Endodermal cell (in vitro differentiated cells): ENCODE measurements at regions not wholly inside any gene's neighbourhood (a gene's known extent, or its start where the extent isn't known, plus 50 kb on each side); places are given as distances from the start of the nearest gene placed in this dataset.
A peak's percentile ranks its signal among the peaks of the same experiment; 100 is the strongest.
"Not testable (repeated sequence)": the region's sequence is repeated elsewhere in the genome, so short reads cannot be mapped to it uniquely, and the experiment has no call there.

Source experiments
- DNase-seq: peaks from one replicate; pipeline ENCODE4 v3.0.0-alpha.2; 2017
- H3K27ac ChIP-seq: 2 replicates; pipeline ENCODE4 v1.5.1; 2013; ENCODE audit warnings: mild to moderate bottlenecking, low read depth, low read length, moderate library complexity
- H3K27me3 ChIP-seq: 2 replicates; pipeline ENCODE4 v1.6.1; 2013; ENCODE audit warnings: mild to moderate bottlenecking, low read length, moderate library complexity; ENCODE audit not compliant: insufficient read depth, control insufficient read depth, poor library complexity, severe bottlenecking
- H3K36me3 ChIP-seq: 2 replicates; pipeline ENCODE4 v1.7.0; 2013; ENCODE audit warnings: mild to moderate bottlenecking, low read length, moderate library complexity; ENCODE audit not compliant: control insufficient read depth, insufficient read depth
- H3K4me1 ChIP-seq: one replicate; pipeline ENCODE4 v1.7.0; 2013; ENCODE audit warnings: low read length; ENCODE audit not compliant: control insufficient read depth, insufficient read depth
- H3K4me3 ChIP-seq: 2 replicates; pipeline ENCODE4 v1.5.1; 2013; ENCODE audit warnings: mild to moderate bottlenecking, low read length, moderate library complexity
- H3K9ac ChIP-seq: 2 replicates; pipeline ENCODE4 v1.6.1; 2013; ENCODE audit warnings: mild to moderate bottlenecking, low read length, moderate library complexity; ENCODE audit not compliant: poor library complexity, severe bottlenecking; ENCODE audit errors: extremely low read depth
- H3K9me3 ChIP-seq: 2 replicates; pipeline ENCODE4 v1.6.1; 2013; ENCODE audit warnings: mild to moderate bottlenecking, low read length, moderate library complexity; ENCODE audit not compliant: control insufficient read depth
- H3K27ac Mint-ChIP-seq: 2 replicates; pipeline ENCODE4 v1.8.0; 2020; ENCODE audit warnings: mixed read lengths
- H3K27me3 Mint-ChIP-seq: 2 replicates; pipeline ENCODE4 v1.8.0; 2021; ENCODE audit warnings: mild to moderate bottlenecking, mixed read lengths; ENCODE audit not compliant: insufficient read depth
- H3K36me3 Mint-ChIP-seq: 2 replicates; pipeline ENCODE4 v1.8.0; 2020; ENCODE audit warnings: low read depth, mixed read lengths
- H3K4me1 Mint-ChIP-seq: 2 replicates; pipeline ENCODE4 v1.8.0; 2020; ENCODE audit warnings: mixed read lengths
- H3K4me3 Mint-ChIP-seq: 2 replicates; pipeline ENCODE4 v1.8.0; 2020; ENCODE audit warnings: mild to moderate bottlenecking, moderate library complexity, mixed read lengths
- H3K9me3 Mint-ChIP-seq: 2 replicates; pipeline ENCODE4 v1.8.0; 2020; ENCODE audit warnings: mild to moderate bottlenecking, mixed read lengths
- WGBS, 2 experiments: methylation state at CpG; one replicate each; pipeline versions ENCODE4 v1.1.5 to v1.1.7; 2013; ENCODE audit warnings: missing lambda C conversion rate in 2 of 2, mixed read lengths in 1 of 2; ENCODE audit not compliant: insufficient coverage in 1 of 2, insufficient read length in 1 of 2; 5-methylcytosine and 5-hydroxymethylcytosine counted together
- TF ChIP-seq, protein P1 (sequence below): fragments of 200-600 bp; sonication (generic); conservative IDR thresholded peaks from 2 replicates; pipeline ENCODE4 v1.5.0; 2021; ENCODE audit warnings: antibody characterized with exemption, mild to moderate bottlenecking

DNA sequence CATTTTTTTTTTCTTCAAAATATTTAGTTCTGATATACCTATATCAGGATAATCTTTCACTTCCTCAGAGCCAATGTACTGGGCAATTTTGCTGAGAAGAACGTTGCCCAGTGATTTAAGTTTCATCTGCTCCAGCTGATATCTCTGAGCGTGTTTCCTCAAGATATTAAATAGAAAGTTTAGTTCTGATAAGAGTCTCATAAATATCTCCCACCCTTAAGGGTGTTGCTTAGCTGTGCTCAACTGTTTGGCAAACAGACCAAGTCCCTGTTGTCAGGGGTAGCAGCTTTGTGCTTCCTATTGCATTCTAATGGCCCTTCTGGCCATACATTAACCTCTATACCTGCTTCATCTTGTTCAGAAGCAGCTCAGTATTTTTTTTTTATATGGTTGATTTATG, 84.7 kb upstream of the GPR141 start:
- Histone ChIP-seq H3K36me3 (no peaks in the 10 kb centered on the region), H3K27me3 (no peaks in the 10 kb centered on the region), H3K9me3 (no peaks in the 10 kb centered on the region), H3K4me3 (no peak overlapping the region), H3K9ac (no peak overlapping the region), H3K4me1 (no peaks in the 10 kb centered on the region), H3K27ac (no peak overlapping the region)
- TF ChIP-seq, protein P1, sequence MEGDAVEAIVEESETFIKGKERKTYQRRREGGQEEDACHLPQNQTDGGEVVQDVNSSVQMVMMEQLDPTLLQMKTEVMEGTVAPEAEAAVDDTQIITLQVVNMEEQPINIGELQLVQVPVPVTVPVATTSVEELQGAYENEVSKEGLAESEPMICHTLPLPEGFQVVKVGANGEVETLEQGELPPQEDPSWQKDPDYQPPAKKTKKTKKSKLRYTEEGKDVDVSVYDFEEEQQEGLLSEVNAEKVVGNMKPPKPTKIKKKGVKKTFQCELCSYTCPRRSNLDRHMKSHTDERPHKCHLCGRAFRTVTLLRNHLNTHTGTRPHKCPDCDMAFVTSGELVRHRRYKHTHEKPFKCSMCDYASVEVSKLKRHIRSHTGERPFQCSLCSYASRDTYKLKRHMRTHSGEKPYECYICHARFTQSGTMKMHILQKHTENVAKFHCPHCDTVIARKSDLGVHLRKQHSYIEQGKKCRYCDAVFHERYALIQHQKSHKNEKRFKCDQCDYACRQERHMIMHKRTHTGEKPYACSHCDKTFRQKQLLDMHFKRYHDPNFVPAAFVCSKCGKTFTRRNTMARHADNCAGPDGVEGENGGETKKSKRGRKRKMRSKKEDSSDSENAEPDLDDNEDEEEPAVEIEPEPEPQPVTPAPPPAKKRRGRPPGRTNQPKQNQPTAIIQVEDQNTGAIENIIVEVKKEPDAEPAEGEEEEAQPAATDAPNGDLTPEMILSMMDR: no peak
- no peak overlapping the region for H3K4me3 Mint-ChIP-seq
- DNase-seq: no peak
- H3K4me1 Mint-ChIP-seq: peaks cover 6% of the 10 kb centered on the region
- peaks cover 7% of the 10 kb centered on the region for H3K9me3 Mint-ChIP-seq
- H3K27me3 Mint-ChIP-seq: peaks cover 2% of the 10 kb centered on the region
- H3K27ac Mint-ChIP-seq: no peak overlapping the region
- WGBS, 2 experiments: 90% methylated on average over 2 of the region's 2 CpGs; no CpG with 5 or more reads in 1 of the 2 experiments
- H3K36me3 Mint-ChIP-seq: peaks cover 2% of the 10 kb centered on the region

DNA sequence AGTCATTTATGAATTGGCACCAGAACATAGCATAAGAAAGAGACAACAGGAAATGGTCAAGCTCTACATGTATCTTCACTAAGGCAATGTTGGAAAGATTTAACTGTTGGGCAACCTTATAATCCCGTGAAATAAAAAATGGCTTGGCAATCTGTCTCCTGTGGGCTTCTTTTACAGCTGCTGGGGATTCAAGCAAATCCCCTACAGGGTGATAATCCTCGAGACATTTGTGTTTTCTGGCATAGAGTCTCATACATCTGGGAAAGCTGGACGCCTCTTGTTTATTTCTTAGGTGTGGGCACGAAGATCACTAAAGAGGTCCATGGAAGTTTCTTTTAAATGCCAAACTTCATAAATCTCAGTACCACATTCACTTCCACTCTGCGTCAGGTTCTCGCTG, 82.2 kb upstream of the GPR141 start:
- WGBS, 2 experiments: 88 to 90% methylated on average over 2 to 6 of the region's 6 CpGs
- H3K27me3 Mint-ChIP-seq: peaks cover 2% of the 10 kb centered on the region
- no peak overlapping the region for H3K27ac Mint-ChIP-seq
- TF ChIP-seq, protein P1: no peak
- peaks cover 4% of the 10 kb centered on the region for H3K9me3 Mint-ChIP-seq
- no peak overlapping the region for H3K4me3 ChIP-seq
- H3K36me3 Mint-ChIP-seq: peaks cover under 1% of the 10 kb centered on the region
- peaks cover 6% of the 10 kb centered on the region for H3K4me1 Mint-ChIP-seq
- no peaks in the 10 kb centered on the region for H3K4me1 ChIP-seq
- no peak overlapping the region for H3K4me3 Mint-ChIP-seq
- H3K27me3 ChIP-seq: no peaks in the 10 kb centered on the region
- H3K9ac ChIP-seq: no peak overlapping the region
- no peaks in the 10 kb centered on the region for H3K36me3 ChIP-seq
- DNase-seq: no peak
- H3K27ac ChIP-seq: no peak overlapping the region
- no peaks in the 10 kb centered on the region for H3K9me3 ChIP-seq

DNA sequence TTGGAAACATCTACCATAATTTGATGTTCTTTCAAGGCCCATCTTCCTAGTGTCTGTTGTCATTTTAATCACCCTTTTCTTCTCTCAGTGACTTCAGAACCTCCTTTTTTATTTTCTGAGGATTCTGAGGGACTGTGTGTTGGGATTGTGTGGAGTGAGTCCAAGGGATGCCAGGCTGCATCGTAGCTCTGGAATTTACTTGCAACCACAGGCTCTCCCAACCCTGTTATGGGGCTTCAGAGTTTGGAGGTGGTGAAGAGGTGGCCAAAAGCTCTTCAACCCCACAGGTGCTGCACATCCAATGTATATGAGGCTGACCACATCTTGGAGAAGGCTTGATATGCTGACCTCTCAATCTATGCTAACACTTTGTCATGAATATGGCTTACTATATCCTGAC, 79.5 kb upstream of the GPR141 start:
- no peaks in the 10 kb centered on the region for H3K9me3 Mint-ChIP-seq
- TF ChIP-seq, protein P1: no peak
- peaks cover 2% of the 10 kb centered on the region for H3K27me3 Mint-ChIP-seq
- H3K4me1 Mint-ChIP-seq: no peaks in the 10 kb centered on the region
- no peaks in the 10 kb centered on the region for H3K4me1 ChIP-seq
- no peak overlapping the region for H3K4me3 Mint-ChIP-seq
- no peaks in the 10 kb centered on the region for H3K36me3 Mint-ChIP-seq
- no peak overlapping the region for H3K4me3 ChIP-seq
- H3K27me3 ChIP-seq: no peaks in the 10 kb centered on the region
- H3K36me3 ChIP-seq: no peaks in the 10 kb centered on the region
- no peak for DNase-seq
- H3K9ac ChIP-seq: no peak overlapping the region
- H3K9me3 ChIP-seq: peaks cover 5% of the 10 kb centered on the region
- H3K27ac ChIP-seq: no peak overlapping the region
- 90 to 100% methylated on average over 1 of the region's 1 CpG for WGBS, 2 experiments
- H3K27ac Mint-ChIP-seq: no peak overlapping the region

DNA sequence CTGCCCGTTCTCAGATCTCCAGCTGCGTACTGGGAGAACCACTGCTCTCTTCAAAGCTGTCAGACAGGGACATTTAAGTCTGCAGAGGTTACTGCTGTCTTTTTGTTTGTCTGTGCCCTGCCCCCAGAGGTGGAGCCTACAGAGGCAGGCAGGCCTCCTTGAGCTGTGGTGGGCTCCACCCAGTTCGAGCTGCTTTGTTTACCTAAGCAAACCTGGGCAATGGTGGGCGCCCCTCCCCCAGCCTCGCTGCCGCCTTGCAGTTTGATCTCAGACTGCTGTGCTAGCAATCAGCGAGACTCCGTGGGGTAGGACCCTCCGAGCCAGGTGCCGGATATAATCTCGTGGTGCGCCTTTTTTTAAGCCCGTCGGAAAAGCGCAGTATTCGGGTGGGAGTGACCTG, 66.2 kb upstream of the GPR141 start:
- not testable (repeated sequence) for H3K36me3 Mint-ChIP-seq, H3K36me3 ChIP-seq, H3K27me3 Mint-ChIP-seq, H3K27me3 ChIP-seq, H3K27ac ChIP-seq, H3K4me3 ChIP-seq, DNase-seq, H3K4me1 ChIP-seq, H3K9me3 ChIP-seq, H3K9me3 Mint-ChIP-seq, H3K9ac ChIP-seq
- 81 to 92% methylated on average over 10 to 14 of the region's 16 CpGs for WGBS, 2 experiments
- peaks cover 11% of the 10 kb centered on the region for H3K4me1 Mint-ChIP-seq
- peak overlapping the region; percentile 81 for H3K4me3 Mint-ChIP-seq
- peak overlapping the region; percentile 99 for H3K27ac Mint-ChIP-seq
